Ishikawa (cell line): ENCODE measurements at regions not wholly inside any gene's neighbourhood (a gene's known extent, or its start where the extent isn't known, plus 50 kb on each side); places are given as distances from the start of the nearest gene placed in this dataset.

Experiments used
- CEBPB ChIP-seq: IDR thresholded peaks from 2 replicates; pipeline ENCODE4 v1.6.1; 2012
- CREB1 ChIP-seq: IDR thresholded peaks from 2 replicates; pipeline ENCODE4 v1.6.1; 2012; ENCODE audit warnings: low read depth
- EGR1 ChIP-seq: IDR thresholded peaks from 2 replicates; pipeline ENCODE4 v1.6.1; 2012
- EP300 ChIP-seq: IDR thresholded peaks from 2 replicates; pipeline ENCODE4 v1.6.1; 2012; ENCODE audit warnings: borderline replicate concordance
- FOXM1 ChIP-seq: IDR thresholded peaks from 2 replicates; pipeline ENCODE4 v1.6.1; 2012; ENCODE audit warnings: low read depth, borderline replicate concordance
- MAX ChIP-seq: IDR thresholded peaks from 2 replicates; pipeline ENCODE4 v1.6.1; 2012
- NFIC ChIP-seq: IDR thresholded peaks from 2 replicates; pipeline ENCODE4 v1.6.1; 2012
- RAD21 ChIP-seq: IDR thresholded peaks from 2 replicates; pipeline ENCODE4 v1.6.1; 2012; ENCODE audit warnings: low read depth
- REST ChIP-seq: IDR thresholded peaks from 2 replicates; pipeline ENCODE4 v1.6.1; 2012; ENCODE audit warnings: low read depth, mild to moderate bottlenecking
- TAF1 ChIP-seq: IDR thresholded peaks from 2 replicates; pipeline ENCODE4 v1.6.1; 2012; ENCODE audit warnings: low read depth, mild to moderate bottlenecking
- TCF12 ChIP-seq: IDR thresholded peaks from 2 replicates; pipeline ENCODE4 v1.6.1; 2012; ENCODE audit warnings: low read depth
- TEAD4 ChIP-seq: IDR thresholded peaks from 2 replicates; pipeline ENCODE4 v1.6.1; 2012
- USF1 ChIP-seq: IDR thresholded peaks from 2 replicates; pipeline ENCODE4 v1.6.1; 2012
- YY1 ChIP-seq: IDR thresholded peaks from 2 replicates; pipeline ENCODE4 v1.6.1; 2012; ENCODE audit warnings: low read depth
- ZBTB7A ChIP-seq: IDR thresholded peaks from 2 replicates; pipeline ENCODE4 v1.6.1; 2012; ENCODE audit warnings: low read depth

- TF ChIP-seq TAF1 (no peak), CREB1 (no peak), NFIC (no peak), YY1 (no peak), EP300 (no peak), RAD21 (no peak), TEAD4 (no peak), ZBTB7A (no peak), EGR1 (no peak), REST (no peak), MAX (no peak), FOXM1 (no peak), TCF12 (no peak), USF1 (no peak), CEBPB (no peak)
Observed at GRCh38 chr6:56714273-56714672, 71.6 kb upstream of the DST start.

GRCh38 chr6:56713254-56713672, 70.6 kb upstream of the DST start:
- TF ChIP-seq USF1 = no peak
- no peak for TF ChIP-seq ZBTB7A
- no peak for TF ChIP-seq TCF12
- no peak for TF ChIP-seq REST
- TF ChIP-seq CEBPB = no peak
- no peak for TF ChIP-seq EGR1
- TF ChIP-seq RAD21 = no peak
- TF ChIP-seq FOXM1 = no peak
- no peak for TF ChIP-seq CREB1

GRCh38 chr6:56710967-56711366, 68.3 kb upstream of the DST start:
- no peak for TF ChIP-seq FOXM1

- TF ChIP-seq EP300 = no peak
- no peak for TF ChIP-seq NFIC
- no peak for TF ChIP-seq RAD21
Observed at GRCh38 chr6:56709650-56710049, 67.0 kb upstream of the DST start.

- TF ChIP-seq CEBPB (no peak), RAD21 (peak; percentile 70)
Observed at GRCh38 chr6:56708810-56709597, 66.3 kb upstream of the DST start.

GRCh38 chr6:56706981-56707726, 64.5 kb upstream of the DST start:
- TF ChIP-seq ZBTB7A (no peak), CREB1 (no peak), TCF12 (no peak), NFIC (no peak), CEBPB (no peak), TEAD4 (no peak), USF1 (no peak), EGR1 (no peak), FOXM1 (no peak), YY1 (no peak), RAD21 (no peak), REST (no peak), TAF1 (no peak), EP300 (no peak), MAX (no peak)
